ENCODE measurements at regions not wholly inside any gene's neighbourhood (a gene's known extent, or its start where the extent isn't known, plus 50 kb on each side); places are given as distances from the start of the nearest gene placed in this dataset.

- Histone ChIP-seq H3K27me3 (ENCODE audit: insufficient read depth, low read length, poor library complexity) (no peaks in the 10 kb centered on the region), H3K9me3 (ENCODE audit: insufficient read depth, low read length, severe bottlenecking) (peaks cover 7% of the 10 kb centered on the region), H3K79me2 (ENCODE audit: insufficient read depth, low read length) (no peaks in the 10 kb centered on the region), H3K9ac (ENCODE audit: low read depth, low read length) (no peak overlapping the region), H4K20me1 (ENCODE audit: insufficient read depth, low read length) (no peaks in the 10 kb centered on the region), H2AFZ (ENCODE audit: low read depth, low read length) (no peak overlapping the region), H3K4me3 (ENCODE audit: low read depth in 1 of 2, low read length in 2 of 2) (no peak overlapping the region), H3K4me2 (ENCODE audit: insufficient read depth, low read length) (no peak overlapping the region), H3K4me1 (ENCODE audit: insufficient read depth, low read length) (no peaks in the 10 kb centered on the region), H3K36me3 (ENCODE audit: insufficient read depth, low read length) (no peaks in the 10 kb centered on the region), H3K27ac (ENCODE audit: low read length) (no peak overlapping the region)
- TF ChIP-seq EZH2 (IDR thresholded peaks at IDR 0.05; ENCODE audit: borderline replicate concordance, low read depth, low read length, severe bottlenecking) (no peak), CTCF (IDR thresholded peaks at IDR 0.05; ENCODE audit: borderline replicate concordance, extremely low read depth, low read length, poor library complexity, severe bottlenecking) (no peak)
- DNase-seq = no peak
- ATAC-seq (ENCODE audit: insufficient read depth, low read depth) = no peak
Observed at GRCh38 chr6:830667-831327, 137.9 kb upstream of the EXOC2 start.

GRCh38 chr6:829656-830055 lies 136.7 kb upstream of the EXOC2 start:
- Histone ChIP-seq H3K9ac (ENCODE audit: low read depth, low read length) (no peak overlapping the region), H3K9me3 (ENCODE audit: insufficient read depth, low read length, severe bottlenecking) (peaks cover 7% of the 10 kb centered on the region), H3K4me2 (ENCODE audit: insufficient read depth, low read length) (no peak overlapping the region), H3K4me3 (ENCODE audit: low read depth in 1 of 2, low read length in 2 of 2) (no peak overlapping the region), H3K36me3 (ENCODE audit: insufficient read depth, low read length) (no peaks in the 10 kb centered on the region), H2AFZ (ENCODE audit: low read depth, low read length) (no peak overlapping the region), H3K4me1 (ENCODE audit: insufficient read depth, low read length) (no peaks in the 10 kb centered on the region), H3K27me3 (ENCODE audit: insufficient read depth, low read length, poor library complexity) (no peaks in the 10 kb centered on the region), H3K27ac (ENCODE audit: low read length) (no peak overlapping the region), H4K20me1 (ENCODE audit: insufficient read depth, low read length) (no peaks in the 10 kb centered on the region), H3K79me2 (ENCODE audit: insufficient read depth, low read length) (no peaks in the 10 kb centered on the region)
- ATAC-seq (ENCODE audit: insufficient read depth, low read depth) (no peak), DNase-seq (no peak)
- TF ChIP-seq CTCF (IDR thresholded peaks at IDR 0.05; ENCODE audit: borderline replicate concordance, extremely low read depth, low read length, poor library complexity, severe bottlenecking) (no peak), EZH2 (IDR thresholded peaks at IDR 0.05; ENCODE audit: borderline replicate concordance, low read depth, low read length, severe bottlenecking) (no peak)

- Histone ChIP-seq H3K36me3 (ENCODE audit: insufficient read depth, low read length) (no peaks in the 10 kb centered on the region), H3K9ac (ENCODE audit: low read depth, low read length) (no peak overlapping the region), H3K79me2 (ENCODE audit: insufficient read depth, low read length) (no peaks in the 10 kb centered on the region), H3K27me3 (ENCODE audit: insufficient read depth, low read length, poor library complexity) (no peaks in the 10 kb centered on the region), H3K4me2 (ENCODE audit: insufficient read depth, low read length) (no peak overlapping the region), H3K9me3 (ENCODE audit: insufficient read depth, low read length, severe bottlenecking) (peaks cover 2% of the 10 kb centered on the region), H4K20me1 (ENCODE audit: insufficient read depth, low read length) (no peaks in the 10 kb centered on the region), H3K4me1 (ENCODE audit: insufficient read depth, low read length) (no peaks in the 10 kb centered on the region), H2AFZ (ENCODE audit: low read depth, low read length) (no peak overlapping the region), H3K27ac (ENCODE audit: low read length) (no peak overlapping the region), H3K4me3 (ENCODE audit: low read depth in 1 of 2, low read length in 2 of 2) (no peak overlapping the region)
- ATAC-seq (ENCODE audit: insufficient read depth, low read depth) = no peak
- TF ChIP-seq EZH2 (IDR thresholded peaks at IDR 0.05; ENCODE audit: borderline replicate concordance, low read depth, low read length, severe bottlenecking) (no peak), CTCF (IDR thresholded peaks at IDR 0.05; ENCODE audit: borderline replicate concordance, extremely low read depth, low read length, poor library complexity, severe bottlenecking) (no peak)
- no peak for DNase-seq
Observed at GRCh38 chr6:827431-827830, 134.5 kb upstream of the EXOC2 start.

Data from DND-41 (cell line).